ENCODE measurements at regions not wholly inside any gene's neighbourhood (a gene's known extent, or its start where the extent isn't known, plus 50 kb on each side); places are given as distances from the start of the nearest gene placed in this dataset.
"Not testable (repeated sequence)": the region's sequence is repeated elsewhere in the genome, so short reads cannot be mapped to it uniquely, and the experiment has no call there.

DNA sequence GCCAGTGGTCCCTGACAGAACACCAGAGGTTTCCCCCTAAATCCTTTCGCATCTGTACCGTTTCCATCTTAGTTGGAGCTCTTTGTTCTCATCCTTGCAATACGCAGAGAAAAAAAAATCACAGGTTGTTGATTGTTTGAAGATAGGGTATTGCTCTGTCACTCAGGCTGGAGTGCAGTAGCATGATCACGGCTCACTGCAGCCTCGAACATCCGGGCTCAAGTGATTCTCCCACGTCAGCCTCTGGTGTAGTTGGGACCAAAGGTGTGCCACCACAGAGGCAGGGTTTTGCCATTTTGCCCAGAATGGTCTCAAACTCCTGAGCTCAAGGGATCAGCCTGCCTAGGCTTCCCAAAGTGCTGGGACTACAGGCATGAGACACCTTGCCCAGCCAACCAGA, 185.9 kb downstream of the FAM72C start:
- no CpG with 5 or more reads among the region's 7 CpGs for WGBS

GRCh38 chr1:143784239-143784882, 187.4 kb downstream of the FAM72C start:
- not testable (repeated sequence) for H3K27ac ChIP-seq; DNase-seq (ENCODE audit: low spot score in 2 of 2); H3K4me1 ChIP-seq; H3K4me3 ChIP-seq; H3K9me3 ChIP-seq; H3K27me3 ChIP-seq; H3K36me3 ChIP-seq
- WGBS, result no CpG with 5 or more reads among the region's 11 CpGs

More for the DNA sequence above, 185.9 kb downstream of the FAM72C start:
- not testable (repeated sequence) for DNase-seq (ENCODE audit: low spot score in 2 of 2); H3K9me3 ChIP-seq; H3K27me3 ChIP-seq; H3K4me1 ChIP-seq; H3K4me3 ChIP-seq; H3K36me3 ChIP-seq; H3K27ac ChIP-seq

GRCh38 chr1:143778178-143778577, 193.6 kb downstream of the FAM72C start:
- not testable (repeated sequence) for H3K27ac ChIP-seq; H3K4me1 ChIP-seq; H3K4me3 ChIP-seq; H3K27me3 ChIP-seq; H3K9me3 ChIP-seq; DNase-seq (ENCODE audit: low spot score in 2 of 2); H3K36me3 ChIP-seq
- WGBS, result no CpG with 5 or more reads among the region's 1 CpG

GRCh38 chr1:143764831-143765230, 207.0 kb downstream of the FAM72C start:
- not testable (repeated sequence) for H3K4me1 ChIP-seq; H3K36me3 ChIP-seq; DNase-seq (ENCODE audit: low spot score in 2 of 2); H3K27ac ChIP-seq; H3K4me3 ChIP-seq; H3K27me3 ChIP-seq; H3K9me3 ChIP-seq
- WGBS, result no CpG with 5 or more reads among the region's 2 CpGs

GRCh38 chr1:143760366-143760765, 211.4 kb downstream of the FAM72C start:
- H3K9me3 ChIP-seq; H3K27ac ChIP-seq; H3K4me3 ChIP-seq; H3K27me3 ChIP-seq; H3K4me1 ChIP-seq; DNase-seq (ENCODE audit: low spot score in 2 of 2); H3K36me3 ChIP-seq: not testable (repeated sequence)
- WGBS, result 74% methylated on average over 5 of the region's 7 CpGs

DNA sequence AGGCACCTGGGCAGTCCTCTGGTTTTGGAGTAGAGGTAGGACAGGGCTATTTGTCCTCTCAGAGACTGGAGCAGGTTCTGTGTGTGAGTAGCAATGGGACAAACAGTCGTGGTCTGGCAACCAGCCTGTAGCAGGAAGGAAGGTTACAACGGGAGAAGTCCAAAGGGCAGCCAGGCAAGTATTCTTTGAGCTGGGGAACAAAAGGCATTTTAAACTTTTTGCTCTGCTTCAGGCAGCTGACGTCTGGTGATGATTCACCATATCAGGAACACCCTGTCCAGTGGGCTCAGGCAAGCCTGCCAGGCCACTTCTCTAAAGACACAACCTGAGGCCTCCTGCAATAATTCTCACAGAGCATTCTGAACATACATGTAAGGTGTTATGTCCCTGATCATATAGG, 215.8 kb downstream of the FAM72C start:
- H3K27me3 ChIP-seq, H3K4me3 ChIP-seq, H3K36me3 ChIP-seq, H3K4me1 ChIP-seq, H3K27ac ChIP-seq, H3K9me3 ChIP-seq: not testable (repeated sequence)
- peak in 1 of 2 donors; percentile 61 for DNase-seq (ENCODE audit: low spot score in 2 of 2)
- WGBS, result 25% methylated on average over 3 of the region's 3 CpGs

GRCh38 chr1:143748906-143749305, 222.9 kb downstream of the FAM72C start:
- Histone ChIP-seq H3K36me3 (no peaks in the 10 kb centered on the region), H3K27ac (no peak overlapping the region), H3K9me3 (no peaks in the 10 kb centered on the region), H3K27me3 (no peaks in the 10 kb centered on the region), H3K4me3 (no peak overlapping the region), H3K4me1 (no peaks in the 10 kb centered on the region)
- DNase-seq (ENCODE audit: low spot score in 2 of 2), result no peak
- TF ChIP-seq CTCF (IDR thresholded peaks at IDR 0.05) (no peak), POLR2A (IDR thresholded peaks at IDR 0.05) (no peak), EP300 (IDR thresholded peaks at IDR 0.05) (no peak), POLR2AphosphoS5 (IDR thresholded peaks at IDR 0.05) (no peak)
- WGBS, result 55% methylated on average over 3 of the region's 3 CpGs

DNA sequence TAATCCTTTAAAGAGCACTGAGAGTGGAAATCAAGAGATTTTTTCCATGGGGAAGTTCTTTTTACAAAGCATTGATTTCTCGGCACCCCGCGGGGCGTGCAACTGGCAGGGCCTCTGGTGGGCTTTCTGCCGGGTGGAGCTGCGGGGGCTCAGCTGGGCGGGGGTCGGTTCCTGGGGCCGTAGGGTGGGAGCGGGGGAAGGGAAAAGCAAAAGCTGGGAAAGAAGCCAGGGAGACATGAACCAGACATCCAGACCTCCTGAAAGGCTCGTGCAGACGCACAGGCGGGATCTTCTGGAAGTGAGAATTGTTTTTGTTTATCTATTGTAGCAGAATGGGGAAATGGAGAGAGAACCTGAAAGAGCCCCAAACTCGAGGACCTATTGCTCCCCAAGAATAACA, 235.2 kb downstream of the FAM72C start:
- TF ChIP-seq CTCF (IDR thresholded peaks at IDR 0.05), result no peak
- 19% methylated on average over 5 of the region's 14 CpGs for WGBS
- DNase-seq (ENCODE audit: low spot score in 2 of 2), result no peak
- no peak overlapping the region for H3K27ac ChIP-seq
- no peak overlapping the region for H3K4me3 ChIP-seq
- H3K27me3 ChIP-seq, result peaks cover 8% of the 10 kb centered on the region
- no peaks in the 10 kb centered on the region for H3K9me3 ChIP-seq
- no peaks in the 10 kb centered on the region for H3K36me3 ChIP-seq
- no peaks in the 10 kb centered on the region for H3K4me1 ChIP-seq

Data from suprapubic skin (tissue), 4 donors.